Keratinocyte (primary cell): ENCODE measurements at regions not wholly inside any gene's neighbourhood (a gene's known extent, or its start where the extent isn't known, plus 50 kb on each side); places are given as distances from the start of the nearest gene placed in this dataset.

ENCODE experiments used
- DNase-seq: peaks from one replicate; pipeline ENCODE4 v3.0.0-alpha.2; 2011; ENCODE audit warnings: low read depth, missing footprints, low spot score
- FAIRE-seq: peaks from 2 replicates; lab custom pipeline; 2011; peaks lifted over from hg19 to GRCh38; lab: Jason Lieb, UNC
- H2AFZ ChIP-seq: 2 replicates; pipeline ENCODE4 v1.6.0; 2012; ENCODE audit warnings: low read length, control low read depth, inconsistent platforms; ENCODE audit not compliant: control insufficient read depth
- H3K27ac ChIP-seq: 2 replicates; pipeline ENCODE4 v1.5.1; 2011; ENCODE audit warnings: low read length; ENCODE audit not compliant: control insufficient read depth, insufficient read depth
- H3K27me3 ChIP-seq: 3 replicates; pipeline ENCODE4 v1.6.0; 2011; ENCODE audit warnings: low read length; ENCODE audit not compliant: control insufficient read depth, insufficient read depth; ENCODE audit errors: extremely low read depth
- H3K36me3 ChIP-seq, 2 experiments: 2 replicates in 1 of 2; 3 replicates in 1 of 2; pipeline ENCODE4 v1.5.1; 2011; ENCODE audit warnings: low read length in 2 of 2, mild to moderate bottlenecking in 1 of 2; ENCODE audit not compliant: control insufficient read depth in 2 of 2, insufficient read depth in 2 of 2; ENCODE audit errors: extremely low read depth in 1 of 2
- H3K4me1 ChIP-seq: 3 replicates; pipeline ENCODE4 v1.5.1; 2011; ENCODE audit warnings: low read length; ENCODE audit not compliant: control insufficient read depth, insufficient read depth; ENCODE audit errors: extremely low read depth
- H3K4me2 ChIP-seq: 3 replicates; pipeline ENCODE4 v1.6.0; 2011; ENCODE audit warnings: low read depth, low read length; ENCODE audit not compliant: control insufficient read depth, insufficient read depth; ENCODE audit errors: extremely low read depth
- H3K4me3 ChIP-seq, 3 experiments: fragments of 200-600 bp in 1 of 3; sonication (generic) in 1 of 3; 2 replicates in 2 of 3; 3 replicates in 1 of 3; pipeline ENCODE4 v1.5.1; 2011 to 2016; ENCODE audit warnings: low read length in 3 of 3, mild to moderate bottlenecking in 3 of 3, control low read depth in 2 of 3, inconsistent platforms in 1 of 3, low read depth in 1 of 3, mixed read lengths in 1 of 3, mixed run types in 1 of 3, moderate library complexity in 1 of 3; ENCODE audit not compliant: control insufficient read depth in 2 of 3, insufficient read depth in 2 of 3; ENCODE audit errors: extremely low read depth in 1 of 3
- H3K79me2 ChIP-seq: 2 replicates; pipeline ENCODE4 v1.6.0; 2012; ENCODE audit warnings: low read length; ENCODE audit not compliant: control insufficient read depth, insufficient read depth
- H3K9ac ChIP-seq: 3 replicates; pipeline ENCODE4 v1.6.0; 2011; ENCODE audit warnings: low read length; ENCODE audit not compliant: control insufficient read depth, insufficient read depth; ENCODE audit errors: extremely low read depth
- H3K9me1 ChIP-seq: 3 replicates; pipeline ENCODE4 v1.6.0; 2011; ENCODE audit warnings: low read length; ENCODE audit not compliant: control insufficient read depth, insufficient read depth; ENCODE audit errors: extremely low read depth
- H3K9me3 ChIP-seq: 2 replicates; pipeline ENCODE4 v1.5.1; 2012; ENCODE audit warnings: low read depth, low read length; ENCODE audit not compliant: control insufficient read depth
- H4K20me1 ChIP-seq: 3 replicates; pipeline ENCODE4 v1.6.0; 2011; ENCODE audit warnings: low read length; ENCODE audit not compliant: control insufficient read depth, insufficient read depth; ENCODE audit errors: extremely low read depth
- EZH2 ChIP-seq: IDR thresholded peaks from one replicate; pipeline ENCODE4 v1.6.1; 2012; ENCODE audit warnings: inconsistent platforms, mild to moderate bottlenecking, low read length, moderate library complexity
- dilution Hi-C: fragments of 300-500 bp; cut with MboI; formaldehyde crosslinking; loops from one replicate; pipeline ENCODE4 v1.7.0; 2020; ENCODE audit warnings: low sequenced_read_pairs; ENCODE audit not compliant: extremely low pct_ligation_motif_present
- TF ChIP-seq, protein P1 (sequence below), 3 experiments: IDR thresholded peaks in 1 of 3; conservative IDR thresholded peaks in 1 of 3; optimal IDR thresholded peaks in 1 of 3; 2 replicates in 2 of 3; 3 replicates in 1 of 3; pipeline versions ENCODE3 to v1.5.1; 2011; ENCODE audit warnings: low read length in 3 of 3, mild to moderate bottlenecking in 3 of 3, moderate library complexity in 2 of 3, control low read depth in 1 of 3, inconsistent platforms in 1 of 3; ENCODE audit not compliant: insufficient read depth in 2 of 3; ENCODE audit errors: extremely low read depth in 1 of 3

DNA sequence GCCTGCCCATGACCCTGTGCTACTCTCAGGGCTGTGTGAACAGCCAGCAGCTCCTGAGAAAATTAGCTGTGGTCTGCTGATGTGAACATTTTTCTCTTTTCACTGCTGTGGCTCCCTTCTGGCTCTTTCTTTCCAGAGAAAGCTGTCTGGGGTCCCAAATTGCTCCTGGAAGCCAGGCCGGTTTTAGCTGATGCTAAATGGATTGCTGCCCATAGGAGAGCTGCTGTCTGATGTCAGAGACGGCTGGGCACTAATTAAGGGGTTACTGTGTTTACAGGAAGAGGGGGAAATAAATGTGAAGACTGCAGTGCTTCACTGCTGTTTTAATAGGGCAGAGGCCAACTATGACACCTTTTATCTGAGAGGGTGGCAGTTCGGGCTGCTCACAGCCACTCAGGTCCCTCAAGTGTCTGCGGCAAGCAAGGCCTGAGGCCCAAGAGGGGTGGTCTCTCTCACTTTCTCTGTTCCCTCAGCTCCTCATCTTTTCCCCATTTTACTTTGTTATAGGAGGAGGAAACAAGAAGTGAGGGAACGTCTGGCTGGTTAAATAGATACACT lies 106.0 kb upstream of the GNG12 start:
- Histone ChIP-seq H4K20me1 (no peaks in the 10 kb centered on the region), H3K36me3 (no peaks in the 10 kb centered on the region), H3K4me1 (no peaks in the 10 kb centered on the region), H3K4me2 (no peak overlapping the region), H3K4me3 (no peak overlapping the region), H2AFZ (no peak overlapping the region), H3K9me3 (no peaks in the 10 kb centered on the region), H3K79me2 (no peaks in the 10 kb centered on the region), H3K9me1 (no peaks in the 10 kb centered on the region), H3K27ac (no peak overlapping the region), H3K27me3 (no peaks in the 10 kb centered on the region), H3K9ac (no peak overlapping the region)
- TF ChIP-seq, protein P1, sequence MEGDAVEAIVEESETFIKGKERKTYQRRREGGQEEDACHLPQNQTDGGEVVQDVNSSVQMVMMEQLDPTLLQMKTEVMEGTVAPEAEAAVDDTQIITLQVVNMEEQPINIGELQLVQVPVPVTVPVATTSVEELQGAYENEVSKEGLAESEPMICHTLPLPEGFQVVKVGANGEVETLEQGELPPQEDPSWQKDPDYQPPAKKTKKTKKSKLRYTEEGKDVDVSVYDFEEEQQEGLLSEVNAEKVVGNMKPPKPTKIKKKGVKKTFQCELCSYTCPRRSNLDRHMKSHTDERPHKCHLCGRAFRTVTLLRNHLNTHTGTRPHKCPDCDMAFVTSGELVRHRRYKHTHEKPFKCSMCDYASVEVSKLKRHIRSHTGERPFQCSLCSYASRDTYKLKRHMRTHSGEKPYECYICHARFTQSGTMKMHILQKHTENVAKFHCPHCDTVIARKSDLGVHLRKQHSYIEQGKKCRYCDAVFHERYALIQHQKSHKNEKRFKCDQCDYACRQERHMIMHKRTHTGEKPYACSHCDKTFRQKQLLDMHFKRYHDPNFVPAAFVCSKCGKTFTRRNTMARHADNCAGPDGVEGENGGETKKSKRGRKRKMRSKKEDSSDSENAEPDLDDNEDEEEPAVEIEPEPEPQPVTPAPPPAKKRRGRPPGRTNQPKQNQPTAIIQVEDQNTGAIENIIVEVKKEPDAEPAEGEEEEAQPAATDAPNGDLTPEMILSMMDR (optimal IDR thresholded peaks at IDR 0.05 in 1 of 3, IDR thresholded peaks at IDR 0.05 in 1 of 3, conservative IDR thresholded peaks at IDR 0.05 in 1 of 3; ENCODE audit: extremely low read depth in 1 of 3, insufficient read depth in 2 of 3, low read length in 3 of 3): no peak
- DNase-seq (no peak), FAIRE-seq (no peak)
- dilution Hi-C loops: no loop called here

DNA sequence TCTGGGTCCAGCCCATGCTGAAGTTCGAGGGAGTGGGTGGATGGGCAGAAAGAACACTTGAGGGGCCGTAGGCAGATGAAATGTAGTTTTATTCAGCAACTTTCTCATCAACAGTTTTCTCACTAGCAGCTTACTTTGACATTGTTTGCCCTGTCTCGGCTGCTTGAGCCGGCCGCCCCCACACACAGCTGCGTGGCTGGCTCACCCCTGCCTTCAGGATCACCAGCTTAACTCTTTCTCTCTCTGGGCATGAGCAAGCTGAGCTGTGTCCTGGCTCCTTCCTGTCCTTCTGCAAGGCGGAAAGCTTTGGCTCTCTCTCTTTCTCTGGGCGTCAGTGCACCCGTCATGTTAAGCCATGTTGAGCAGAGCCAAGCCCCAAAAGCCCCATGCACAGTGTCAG lies 104.4 kb upstream of the GNG12 start:
- DNase-seq (no peak), FAIRE-seq (no peak)
- no peaks in the 10 kb centered on the region for H3K36me3 ChIP-seq
- dilution Hi-C loops: no loop called here
- no peak overlapping the region for H3K4me2 ChIP-seq
- H3K4me3 ChIP-seq: no peak overlapping the region
- no peaks in the 10 kb centered on the region for H3K27me3 ChIP-seq
- TF ChIP-seq, protein P1 (optimal IDR thresholded peaks at IDR 0.05 in 1 of 3, IDR thresholded peaks at IDR 0.05 in 1 of 3, conservative IDR thresholded peaks at IDR 0.05 in 1 of 3; ENCODE audit: extremely low read depth in 1 of 3, insufficient read depth in 2 of 3, low read length in 3 of 3): no peak
- TF ChIP-seq EZH2: no peak
- H4K20me1 ChIP-seq: no peaks in the 10 kb centered on the region
- H3K79me2 ChIP-seq: no peaks in the 10 kb centered on the region
- H2AFZ ChIP-seq: no peak overlapping the region
- no peaks in the 10 kb centered on the region for H3K9me1 ChIP-seq
- no peaks in the 10 kb centered on the region for H3K9me3 ChIP-seq
- no peaks in the 10 kb centered on the region for H3K4me1 ChIP-seq
- no peak overlapping the region for H3K9ac ChIP-seq
- H3K27ac ChIP-seq: no peak overlapping the region
